PFSK-1 (cell line): ENCODE measurements at regions not wholly inside any gene's neighbourhood (a gene's known extent, or its start where the extent isn't known, plus 50 kb on each side); places are given as distances from the start of the nearest gene placed in this dataset.

Source experiments
- POLR2AphosphoS5 ChIP-seq: IDR thresholded peaks from 2 replicates; pipeline ENCODE4 v1.6.1; 2012; ENCODE audit warnings: low read depth, mild to moderate bottlenecking, control low read depth, low read length, moderate library complexity
- REST ChIP-seq, 2 experiments: IDR thresholded peaks; 2 replicates each; pipeline versions ENCODE4 v1.6.1 to v1.8.0; 2011 to 2012; ENCODE audit warnings: low read depth in 2 of 2, low read length in 2 of 2, control low read depth in 1 of 2, inconsistent platforms in 1 of 2, mild to moderate bottlenecking in 1 of 2, moderate library complexity in 1 of 2; ENCODE audit not compliant: insufficient read depth in 1 of 2
- SIN3A ChIP-seq: IDR thresholded peaks from 2 replicates; pipeline ENCODE4 v1.6.1; 2012; ENCODE audit warnings: mild to moderate bottlenecking, low read length, moderate library complexity, borderline replicate concordance; ENCODE audit not compliant: insufficient read depth
- TAF1 ChIP-seq: IDR thresholded peaks from 2 replicates; pipeline ENCODE4 v1.6.1; 2012; ENCODE audit warnings: low read length, control low read depth, borderline replicate concordance; ENCODE audit not compliant: insufficient read depth

GRCh38 chr10:29846881-29847280 is 212.1 kb upstream of the SVIL start:
- TF ChIP-seq POLR2AphosphoS5 (no peak), TAF1 (no peak), SIN3A (no peak), REST (IDR thresholded peaks at IDR 0.05; ENCODE audit: insufficient read depth in 1 of 2, low read depth in 2 of 2, low read length in 2 of 2) (no peak)
